GM12878 (cell line): ENCODE measurements at regions not wholly inside any gene's neighbourhood (a gene's known extent, or its start where the extent isn't known, plus 50 kb on each side); places are given as distances from the start of the nearest gene placed in this dataset.

ENCODE experiments used
- TF ChIP-seq, protein P1 (sequence below), 3 experiments: IDR thresholded peaks in 2 of 3; conservative IDR thresholded peaks in 1 of 3; 2 replicates each; pipeline ENCODE4 v1.5.1; 2011; ENCODE audit warnings: low read depth in 3 of 3, low read length in 3 of 3, mild to moderate bottlenecking in 3 of 3, control low read depth in 2 of 3, moderate library complexity in 2 of 3, inconsistent platforms in 1 of 3, mixed read lengths in 1 of 3; ENCODE audit not compliant: control insufficient read depth in 2 of 3, insufficient read depth in 1 of 3; ENCODE audit errors: extremely low read depth in 1 of 3
- TF ChIP-seq, protein P2 (sequence below): fragments of 450-650 bp; IDR thresholded peaks from 2 replicates; pipeline ENCODE4 v1.6.1; 2017; ENCODE audit warnings: mild to moderate bottlenecking, moderate library complexity

DNA sequence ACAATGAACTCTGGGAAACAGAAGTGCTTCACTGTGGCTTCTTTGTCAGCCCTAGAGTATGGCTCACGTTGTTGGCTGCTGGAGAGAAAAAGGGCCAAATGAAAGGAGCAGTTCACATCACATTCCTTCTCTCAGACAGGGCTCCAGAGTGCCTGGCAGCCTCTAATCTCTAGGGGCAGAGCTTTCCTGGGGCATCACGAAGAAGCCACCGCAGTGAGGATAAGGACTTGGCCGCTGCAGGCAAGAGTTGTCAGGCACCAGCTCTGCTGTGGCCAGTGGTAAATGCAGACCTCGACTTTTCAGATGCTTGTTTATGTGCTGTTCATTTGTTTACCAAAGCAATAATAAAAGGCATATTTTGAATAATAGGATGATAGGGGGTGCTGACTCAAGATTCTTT is 227.2 kb downstream of the ICE1 start:
- TF ChIP-seq, protein P1, sequence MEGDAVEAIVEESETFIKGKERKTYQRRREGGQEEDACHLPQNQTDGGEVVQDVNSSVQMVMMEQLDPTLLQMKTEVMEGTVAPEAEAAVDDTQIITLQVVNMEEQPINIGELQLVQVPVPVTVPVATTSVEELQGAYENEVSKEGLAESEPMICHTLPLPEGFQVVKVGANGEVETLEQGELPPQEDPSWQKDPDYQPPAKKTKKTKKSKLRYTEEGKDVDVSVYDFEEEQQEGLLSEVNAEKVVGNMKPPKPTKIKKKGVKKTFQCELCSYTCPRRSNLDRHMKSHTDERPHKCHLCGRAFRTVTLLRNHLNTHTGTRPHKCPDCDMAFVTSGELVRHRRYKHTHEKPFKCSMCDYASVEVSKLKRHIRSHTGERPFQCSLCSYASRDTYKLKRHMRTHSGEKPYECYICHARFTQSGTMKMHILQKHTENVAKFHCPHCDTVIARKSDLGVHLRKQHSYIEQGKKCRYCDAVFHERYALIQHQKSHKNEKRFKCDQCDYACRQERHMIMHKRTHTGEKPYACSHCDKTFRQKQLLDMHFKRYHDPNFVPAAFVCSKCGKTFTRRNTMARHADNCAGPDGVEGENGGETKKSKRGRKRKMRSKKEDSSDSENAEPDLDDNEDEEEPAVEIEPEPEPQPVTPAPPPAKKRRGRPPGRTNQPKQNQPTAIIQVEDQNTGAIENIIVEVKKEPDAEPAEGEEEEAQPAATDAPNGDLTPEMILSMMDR (IDR thresholded peaks at IDR 0.05 in 2 of 3, conservative IDR thresholded peaks at IDR 0.05 in 1 of 3; ENCODE audit: control insufficient read depth in 2 of 3, extremely low read depth in 1 of 3, insufficient read depth in 1 of 3, low read depth in 3 of 3, low read length in 3 of 3): no peak
- TF ChIP-seq, protein P2, sequence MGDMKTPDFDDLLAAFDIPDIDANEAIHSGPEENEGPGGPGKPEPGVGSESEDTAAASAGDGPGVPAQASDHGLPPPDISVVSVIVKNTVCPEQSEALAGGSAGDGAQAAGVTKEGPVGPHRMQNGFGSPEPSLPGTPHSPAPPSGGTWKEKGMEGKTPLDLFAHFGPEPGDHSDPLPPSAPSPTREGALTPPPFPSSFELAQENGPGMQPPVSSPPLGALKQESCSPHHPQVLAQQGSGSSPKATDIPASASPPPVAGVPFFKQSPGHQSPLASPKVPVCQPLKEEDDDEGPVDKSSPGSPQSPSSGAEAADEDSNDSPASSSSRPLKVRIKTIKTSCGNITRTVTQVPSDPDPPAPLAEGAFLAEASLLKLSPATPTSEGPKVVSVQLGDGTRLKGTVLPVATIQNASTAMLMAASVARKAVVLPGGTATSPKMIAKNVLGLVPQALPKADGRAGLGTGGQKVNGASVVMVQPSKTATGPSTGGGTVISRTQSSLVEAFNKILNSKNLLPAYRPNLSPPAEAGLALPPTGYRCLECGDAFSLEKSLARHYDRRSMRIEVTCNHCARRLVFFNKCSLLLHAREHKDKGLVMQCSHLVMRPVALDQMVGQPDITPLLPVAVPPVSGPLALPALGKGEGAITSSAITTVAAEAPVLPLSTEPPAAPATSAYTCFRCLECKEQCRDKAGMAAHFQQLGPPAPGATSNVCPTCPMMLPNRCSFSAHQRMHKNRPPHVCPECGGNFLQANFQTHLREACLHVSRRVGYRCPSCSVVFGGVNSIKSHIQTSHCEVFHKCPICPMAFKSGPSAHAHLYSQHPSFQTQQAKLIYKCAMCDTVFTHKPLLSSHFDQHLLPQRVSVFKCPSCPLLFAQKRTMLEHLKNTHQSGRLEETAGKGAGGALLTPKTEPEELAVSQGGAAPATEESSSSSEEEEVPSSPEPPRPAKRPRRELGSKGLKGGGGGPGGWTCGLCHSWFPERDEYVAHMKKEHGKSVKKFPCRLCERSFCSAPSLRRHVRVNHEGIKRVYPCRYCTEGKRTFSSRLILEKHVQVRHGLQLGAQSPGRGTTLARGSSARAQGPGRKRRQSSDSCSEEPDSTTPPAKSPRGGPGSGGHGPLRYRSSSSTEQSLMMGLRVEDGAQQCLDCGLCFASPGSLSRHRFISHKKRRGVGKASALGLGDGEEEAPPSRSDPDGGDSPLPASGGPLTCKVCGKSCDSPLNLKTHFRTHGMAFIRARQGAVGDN: no peak
